ENCODE measurements at regions not wholly inside any gene's neighbourhood (a gene's known extent, or its start where the extent isn't known, plus 50 kb on each side); places are given as distances from the start of the nearest gene placed in this dataset.

DNA sequence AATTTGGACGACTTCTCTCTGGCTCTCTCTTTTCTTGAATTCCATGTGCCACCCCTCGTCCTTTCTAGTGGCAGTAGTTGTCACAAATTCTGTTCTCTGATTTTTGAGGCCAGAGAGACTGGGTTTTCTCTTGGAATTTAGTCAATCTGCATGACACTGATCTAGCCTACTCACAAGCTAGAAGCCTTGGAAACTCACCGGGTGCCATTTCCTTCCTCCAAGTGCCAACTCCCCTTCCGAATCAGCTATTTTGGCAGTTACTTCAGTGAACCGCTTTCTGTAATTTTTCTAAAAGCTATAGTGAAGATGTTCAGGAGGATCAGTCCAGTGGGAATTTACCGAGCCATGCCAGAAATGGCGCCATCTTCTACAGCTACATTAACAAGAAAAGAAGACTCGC, 228.9 kb downstream of the PMP22 start:
- TF ChIP-seq FOXM1 (IDR thresholded peaks at IDR 0.05; ENCODE audit: borderline replicate concordance, low read depth): no peak
- TF ChIP-seq, protein P1, sequence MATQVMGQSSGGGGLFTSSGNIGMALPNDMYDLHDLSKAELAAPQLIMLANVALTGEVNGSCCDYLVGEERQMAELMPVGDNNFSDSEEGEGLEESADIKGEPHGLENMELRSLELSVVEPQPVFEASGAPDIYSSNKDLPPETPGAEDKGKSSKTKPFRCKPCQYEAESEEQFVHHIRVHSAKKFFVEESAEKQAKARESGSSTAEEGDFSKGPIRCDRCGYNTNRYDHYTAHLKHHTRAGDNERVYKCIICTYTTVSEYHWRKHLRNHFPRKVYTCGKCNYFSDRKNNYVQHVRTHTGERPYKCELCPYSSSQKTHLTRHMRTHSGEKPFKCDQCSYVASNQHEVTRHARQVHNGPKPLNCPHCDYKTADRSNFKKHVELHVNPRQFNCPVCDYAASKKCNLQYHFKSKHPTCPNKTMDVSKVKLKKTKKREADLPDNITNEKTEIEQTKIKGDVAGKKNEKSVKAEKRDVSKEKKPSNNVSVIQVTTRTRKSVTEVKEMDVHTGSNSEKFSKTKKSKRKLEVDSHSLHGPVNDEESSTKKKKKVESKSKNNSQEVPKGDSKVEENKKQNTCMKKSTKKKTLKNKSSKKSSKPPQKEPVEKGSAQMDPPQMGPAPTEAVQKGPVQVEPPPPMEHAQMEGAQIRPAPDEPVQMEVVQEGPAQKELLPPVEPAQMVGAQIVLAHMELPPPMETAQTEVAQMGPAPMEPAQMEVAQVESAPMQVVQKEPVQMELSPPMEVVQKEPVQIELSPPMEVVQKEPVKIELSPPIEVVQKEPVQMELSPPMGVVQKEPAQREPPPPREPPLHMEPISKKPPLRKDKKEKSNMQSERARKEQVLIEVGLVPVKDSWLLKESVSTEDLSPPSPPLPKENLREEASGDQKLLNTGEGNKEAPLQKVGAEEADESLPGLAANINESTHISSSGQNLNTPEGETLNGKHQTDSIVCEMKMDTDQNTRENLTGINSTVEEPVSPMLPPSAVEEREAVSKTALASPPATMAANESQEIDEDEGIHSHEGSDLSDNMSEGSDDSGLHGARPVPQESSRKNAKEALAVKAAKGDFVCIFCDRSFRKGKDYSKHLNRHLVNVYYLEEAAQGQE (IDR thresholded peaks at IDR 0.05; ENCODE audit: low read depth): no peak
- TF ChIP-seq, protein P2, sequence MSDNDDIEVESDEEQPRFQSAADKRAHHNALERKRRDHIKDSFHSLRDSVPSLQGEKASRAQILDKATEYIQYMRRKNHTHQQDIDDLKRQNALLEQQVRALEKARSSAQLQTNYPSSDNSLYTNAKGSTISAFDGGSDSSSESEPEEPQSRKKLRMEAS (IDR thresholded peaks at IDR 0.05): no peak
- no peak for TF ChIP-seq EGR1 (IDR thresholded peaks at IDR 0.05)
- no peak for TF ChIP-seq YY1 (IDR thresholded peaks at IDR 0.05; ENCODE audit: low read depth)
- no peak for TF ChIP-seq TEAD4 (IDR thresholded peaks at IDR 0.05)
- TF ChIP-seq RAD21 (IDR thresholded peaks at IDR 0.05; ENCODE audit: low read depth): no peak
- TF ChIP-seq EP300 (IDR thresholded peaks at IDR 0.05; ENCODE audit: borderline replicate concordance): no peak
- TF ChIP-seq, protein P3, sequence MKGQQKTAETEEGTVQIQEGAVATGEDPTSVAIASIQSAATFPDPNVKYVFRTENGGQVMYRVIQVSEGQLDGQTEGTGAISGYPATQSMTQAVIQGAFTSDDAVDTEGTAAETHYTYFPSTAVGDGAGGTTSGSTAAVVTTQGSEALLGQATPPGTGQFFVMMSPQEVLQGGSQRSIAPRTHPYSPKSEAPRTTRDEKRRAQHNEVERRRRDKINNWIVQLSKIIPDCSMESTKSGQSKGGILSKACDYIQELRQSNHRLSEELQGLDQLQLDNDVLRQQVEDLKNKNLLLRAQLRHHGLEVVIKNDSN (IDR thresholded peaks at IDR 0.05): no peak
- no peak for TF ChIP-seq TCF12 (IDR thresholded peaks at IDR 0.05; ENCODE audit: low read depth)
- TF ChIP-seq CREB1 (IDR thresholded peaks at IDR 0.05; ENCODE audit: low read depth): no peak
- no peak for TF ChIP-seq CEBPB (IDR thresholded peaks at IDR 0.05)
- no peak for TF ChIP-seq NFIC (IDR thresholded peaks at IDR 0.05)
- TF ChIP-seq TAF1 (IDR thresholded peaks at IDR 0.05; ENCODE audit: low read depth): no peak
- no peak for TF ChIP-seq ZBTB7A (IDR thresholded peaks at IDR 0.05; ENCODE audit: low read depth)

DNA sequence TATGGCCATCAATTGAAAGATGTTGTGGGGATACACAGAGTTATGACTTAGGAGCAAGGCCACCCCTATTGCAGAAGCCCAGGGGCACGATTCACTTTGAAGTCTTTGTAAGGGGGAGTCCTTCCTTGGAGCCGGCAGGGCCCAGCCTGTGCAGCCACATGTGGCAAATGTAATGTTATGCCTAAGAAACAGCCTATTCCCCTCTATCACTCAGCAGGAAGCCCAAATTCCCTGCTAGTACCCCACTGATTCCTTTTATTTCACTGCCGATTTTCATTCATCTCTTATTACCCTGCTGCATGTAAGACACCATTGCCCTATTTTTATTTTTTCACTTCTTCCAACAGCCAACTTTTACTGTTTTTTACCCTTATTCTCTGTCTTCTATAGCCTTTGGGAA, 233.2 kb downstream of the PMP22 start:
- no peak for TF ChIP-seq TEAD4 (IDR thresholded peaks at IDR 0.05)
- TF ChIP-seq TAF1 (IDR thresholded peaks at IDR 0.05; ENCODE audit: low read depth): no peak
- no peak for TF ChIP-seq EGR1 (IDR thresholded peaks at IDR 0.05)
- no peak for TF ChIP-seq YY1 (IDR thresholded peaks at IDR 0.05; ENCODE audit: low read depth)
- TF ChIP-seq, protein P2 (IDR thresholded peaks at IDR 0.05): no peak
- TF ChIP-seq FOXM1 (IDR thresholded peaks at IDR 0.05; ENCODE audit: borderline replicate concordance, low read depth): no peak
- TF ChIP-seq, protein P3 (IDR thresholded peaks at IDR 0.05): no peak
- TF ChIP-seq CREB1 (IDR thresholded peaks at IDR 0.05; ENCODE audit: low read depth): no peak
- TF ChIP-seq TCF12 (IDR thresholded peaks at IDR 0.05; ENCODE audit: low read depth): no peak
- no peak for TF ChIP-seq CEBPB (IDR thresholded peaks at IDR 0.05)
- TF ChIP-seq EP300 (IDR thresholded peaks at IDR 0.05; ENCODE audit: borderline replicate concordance): no peak
- TF ChIP-seq NFIC (IDR thresholded peaks at IDR 0.05): no peak
- TF ChIP-seq, protein P1 (IDR thresholded peaks at IDR 0.05; ENCODE audit: low read depth): no peak
- no peak for TF ChIP-seq ZBTB7A (IDR thresholded peaks at IDR 0.05; ENCODE audit: low read depth)
- no peak for TF ChIP-seq RAD21 (IDR thresholded peaks at IDR 0.05; ENCODE audit: low read depth)

DNA sequence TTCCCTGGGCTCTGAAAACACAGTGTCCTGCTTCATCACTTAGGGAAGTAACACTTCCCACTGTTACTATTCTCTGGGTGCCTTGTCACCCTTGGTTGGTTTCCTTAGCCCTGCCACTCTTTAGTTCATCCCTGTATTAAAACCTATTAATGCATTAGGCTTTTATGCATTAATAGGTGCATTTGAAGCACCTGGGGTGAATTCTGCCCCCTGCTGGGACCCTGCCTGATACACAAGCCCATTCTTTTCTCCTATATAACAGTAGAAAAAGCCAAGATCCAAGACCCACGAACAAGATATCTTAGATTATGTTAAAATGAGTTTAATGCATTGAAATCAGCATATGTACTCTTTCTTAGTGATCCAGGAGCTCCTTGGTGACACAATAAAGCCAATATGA, 235.7 kb downstream of the PMP22 start:
- TF ChIP-seq EP300 (IDR thresholded peaks at IDR 0.05; ENCODE audit: borderline replicate concordance) (no peak), CREB1 (IDR thresholded peaks at IDR 0.05; ENCODE audit: low read depth) (no peak), EGR1 (IDR thresholded peaks at IDR 0.05) (no peak), TAF1 (IDR thresholded peaks at IDR 0.05; ENCODE audit: low read depth) (no peak), RAD21 (IDR thresholded peaks at IDR 0.05; ENCODE audit: low read depth) (no peak), NFIC (IDR thresholded peaks at IDR 0.05) (no peak), YY1 (IDR thresholded peaks at IDR 0.05; ENCODE audit: low read depth) (no peak), TEAD4 (IDR thresholded peaks at IDR 0.05) (no peak), ZBTB7A (IDR thresholded peaks at IDR 0.05; ENCODE audit: low read depth) (no peak), TCF12 (IDR thresholded peaks at IDR 0.05; ENCODE audit: low read depth) (no peak)
- TF ChIP-seq, protein P2 (IDR thresholded peaks at IDR 0.05): no peak
- TF ChIP-seq, protein P3 (IDR thresholded peaks at IDR 0.05): no peak
- TF ChIP-seq, protein P1 (IDR thresholded peaks at IDR 0.05; ENCODE audit: low read depth): no peak

All from Ishikawa (cell line).